GM18870 (cell line): ENCODE measurements at regions not wholly inside any gene's neighbourhood (a gene's known extent, or its start where the extent isn't known, plus 50 kb on each side); places are given as distances from the start of the nearest gene placed in this dataset.
"Not testable (repeated sequence)": the region's sequence is repeated elsewhere in the genome, so short reads cannot be mapped to it uniquely, and the experiment has no call there.

Experiments used
- ATAC-seq: cut with Tn5 transposase; IDR thresholded peaks from one replicate; pipeline ENCODE4 v1.9.1; 2021; ENCODE audit warnings: moderate library complexity; ENCODE audit not compliant: unreplicated experiment

GRCh38 chr2:7368211-7368610 is 451.0 kb downstream of the RNF144A start:
- ATAC-seq, result no peak

DNA sequence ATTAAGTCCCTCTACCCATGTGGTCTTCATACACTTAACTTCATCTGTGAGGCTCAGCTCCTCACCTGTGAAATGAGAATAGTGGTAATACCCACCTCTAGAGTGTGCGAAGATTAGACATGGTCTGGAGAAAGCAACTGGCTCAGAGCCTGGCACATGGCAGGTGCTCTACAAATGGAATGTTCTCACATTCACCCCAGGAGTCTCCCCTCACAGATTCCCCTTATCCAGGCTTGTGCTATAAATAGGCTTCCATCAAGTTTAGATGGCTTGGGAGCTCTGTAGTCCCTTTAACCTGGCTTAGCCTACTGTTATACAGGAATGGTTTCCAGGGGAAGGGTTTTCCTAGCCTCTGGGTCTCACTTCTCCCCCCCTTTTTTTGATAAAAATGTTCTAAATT is 455.9 kb downstream of the RNF144A start:
- no peak for ATAC-seq

DNA sequence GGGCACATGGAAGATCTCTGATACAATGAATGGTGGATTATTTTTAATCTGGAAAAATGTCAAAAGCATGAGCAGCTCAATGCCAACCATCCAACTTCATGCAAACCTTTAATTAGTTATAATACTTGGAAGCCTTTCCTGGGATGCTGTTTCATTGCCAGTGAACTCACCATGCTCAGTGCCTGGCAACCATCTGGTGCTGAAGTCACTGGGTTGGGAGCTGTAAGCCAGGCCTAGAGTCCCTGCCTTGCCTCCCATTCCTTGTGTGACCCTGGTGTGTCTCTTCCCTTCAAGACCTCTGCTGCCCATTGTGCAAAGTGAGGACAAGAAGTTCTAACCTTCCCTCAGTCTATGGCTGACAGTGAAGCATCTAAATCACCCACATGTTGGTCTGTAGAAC is 458.7 kb downstream of the RNF144A start:
- ATAC-seq, result no peak

DNA sequence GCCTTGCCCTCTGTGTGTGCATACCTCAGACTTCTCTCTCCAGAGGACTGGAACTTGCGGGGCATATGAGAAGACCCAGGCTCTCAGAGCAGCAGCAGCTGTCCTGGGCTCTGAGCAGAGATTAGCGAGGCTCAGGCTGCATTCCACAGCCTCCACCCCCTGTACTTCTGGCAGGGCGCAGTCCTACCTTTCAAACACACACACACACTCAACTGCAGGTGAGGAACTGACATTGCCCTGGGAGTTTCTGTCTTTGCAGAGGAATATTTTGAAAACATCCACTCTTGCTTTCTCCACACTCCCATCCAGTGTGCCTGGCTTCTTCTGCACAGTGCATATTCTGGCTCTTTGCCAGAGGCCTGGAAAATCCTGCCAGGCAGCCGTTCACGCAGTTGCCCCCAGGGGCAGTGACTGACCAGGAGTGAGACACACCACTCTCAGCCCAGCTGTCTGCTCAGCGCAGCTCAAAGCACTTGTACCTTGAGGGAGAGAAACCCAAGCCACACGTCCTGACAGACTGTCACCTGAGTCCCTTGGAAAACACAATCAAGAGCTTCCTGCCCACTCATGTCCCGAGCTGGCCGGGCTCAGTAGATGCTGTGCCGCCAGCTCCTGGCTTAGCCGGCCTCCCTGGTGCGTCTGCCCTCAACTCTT is 460.8 kb downstream of the RNF144A start:
- no peak for ATAC-seq

GRCh38 chr2:7378591-7378990 is 461.4 kb downstream of the RNF144A start:
- ATAC-seq, result no peak

DNA sequence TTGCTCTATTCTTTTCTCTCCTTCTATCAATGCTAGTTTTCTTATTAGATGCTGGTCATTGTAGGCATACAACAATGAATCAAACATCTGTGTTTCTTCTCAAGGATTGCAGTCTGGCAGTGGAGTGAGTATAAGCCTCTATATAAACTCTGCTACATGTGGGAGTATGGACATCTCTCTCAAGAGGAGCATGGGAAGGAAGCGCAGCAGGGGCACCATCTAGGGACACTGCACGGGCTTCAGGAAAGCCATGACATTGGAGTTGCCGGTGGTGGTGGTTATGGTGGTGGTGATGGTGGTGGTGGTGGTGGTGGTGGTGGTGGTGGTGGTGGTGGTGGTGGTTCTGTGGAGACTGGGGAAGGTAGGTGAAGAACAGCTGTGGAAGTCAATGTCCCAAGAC is 462.6 kb downstream of the RNF144A start:
- no peak for ATAC-seq

DNA sequence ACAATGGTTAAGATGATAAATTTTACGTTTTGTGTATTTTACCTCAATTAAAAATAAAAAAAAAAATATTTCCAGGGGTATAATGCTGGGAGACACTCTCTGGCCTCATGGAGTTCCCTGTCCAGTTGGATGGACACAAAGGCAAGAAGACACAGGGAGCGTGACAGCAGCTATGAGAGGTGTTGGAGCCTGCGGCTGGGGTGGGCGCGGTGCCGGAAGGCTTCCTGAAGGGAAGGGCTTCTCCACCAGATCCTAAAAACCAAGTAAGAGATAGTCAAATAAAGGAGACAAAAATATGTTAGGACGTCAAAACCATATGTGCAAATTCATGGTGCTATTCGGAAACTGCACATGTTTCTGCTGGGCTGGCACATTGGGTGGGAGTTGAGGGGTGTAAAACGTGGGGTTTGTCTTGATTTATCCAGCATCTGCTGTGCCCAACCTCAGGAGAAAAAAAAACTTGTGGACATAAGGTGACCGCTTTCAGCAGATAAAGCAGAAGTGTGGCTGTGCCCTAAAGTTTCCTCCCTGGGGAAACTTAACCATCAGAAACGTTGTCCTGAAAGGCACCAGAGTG is 467.6 kb downstream of the RNF144A start:
- no peak for ATAC-seq

- ATAC-seq, result not testable (repeated sequence)
Observed at GRCh38 chr2:7390311-7390710, 473.1 kb downstream of the RNF144A start.

DNA sequence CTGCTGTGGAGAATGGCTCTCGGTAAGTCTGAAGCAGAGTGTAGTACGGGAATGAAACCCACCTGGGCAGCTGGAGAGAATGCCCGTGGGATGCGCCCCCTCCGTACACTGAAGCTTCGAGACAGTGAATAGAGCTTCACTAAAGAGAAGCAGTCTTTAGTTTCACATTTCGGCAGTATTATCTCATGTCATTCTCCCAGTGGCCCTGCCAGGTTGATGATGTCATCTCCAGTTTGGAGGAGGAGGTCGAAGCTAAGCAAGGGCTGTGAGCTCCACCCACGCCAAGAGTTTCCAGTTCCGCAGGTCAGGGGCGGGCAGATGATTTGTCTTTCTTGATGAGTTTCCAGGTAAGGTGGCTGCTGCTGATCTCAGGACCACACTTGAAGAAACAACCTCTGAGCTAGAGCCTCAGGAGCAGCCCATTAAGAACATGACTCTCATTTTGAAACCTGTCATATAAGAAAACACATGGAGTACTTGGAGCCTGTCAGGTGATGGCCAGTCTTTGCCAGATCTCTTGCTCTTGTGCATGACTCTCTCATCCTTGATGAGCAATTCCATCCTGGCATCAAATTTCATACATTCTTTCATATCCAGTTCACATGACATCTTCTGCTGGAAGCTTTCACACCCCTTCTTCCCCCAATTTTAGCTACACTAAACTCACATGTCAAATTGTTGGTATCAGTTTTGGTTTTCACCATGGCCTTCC is 475.0 kb downstream of the RNF144A start:
- ATAC-seq, result no peak

DNA sequence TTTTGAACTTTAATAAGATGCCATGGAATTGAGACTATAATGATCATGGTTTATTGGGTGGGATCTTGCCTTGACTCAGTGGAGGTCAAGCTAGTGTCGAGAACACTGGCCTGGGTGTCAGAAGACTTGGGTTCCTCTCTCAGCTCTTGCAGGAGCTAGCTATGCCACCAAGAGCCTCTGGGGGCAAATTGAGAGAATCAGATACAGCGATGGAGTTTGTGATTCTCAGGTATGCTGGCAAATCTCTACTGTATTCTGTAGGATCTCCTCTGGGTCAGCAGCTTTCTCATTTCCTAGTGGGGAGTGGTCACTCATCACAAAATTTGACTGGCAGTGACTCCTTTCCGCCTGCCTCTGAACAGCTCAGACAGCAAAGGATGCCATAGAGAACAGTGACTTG is 477.0 kb downstream of the RNF144A start:
- no peak for ATAC-seq

GRCh38 chr2:7400628-7401027 is 483.4 kb downstream of the RNF144A start:
- ATAC-seq, result no peak

- ATAC-seq, result no peak
Observed at GRCh38 chr2:7403092-7403775, 486.0 kb downstream of the RNF144A start.

DNA sequence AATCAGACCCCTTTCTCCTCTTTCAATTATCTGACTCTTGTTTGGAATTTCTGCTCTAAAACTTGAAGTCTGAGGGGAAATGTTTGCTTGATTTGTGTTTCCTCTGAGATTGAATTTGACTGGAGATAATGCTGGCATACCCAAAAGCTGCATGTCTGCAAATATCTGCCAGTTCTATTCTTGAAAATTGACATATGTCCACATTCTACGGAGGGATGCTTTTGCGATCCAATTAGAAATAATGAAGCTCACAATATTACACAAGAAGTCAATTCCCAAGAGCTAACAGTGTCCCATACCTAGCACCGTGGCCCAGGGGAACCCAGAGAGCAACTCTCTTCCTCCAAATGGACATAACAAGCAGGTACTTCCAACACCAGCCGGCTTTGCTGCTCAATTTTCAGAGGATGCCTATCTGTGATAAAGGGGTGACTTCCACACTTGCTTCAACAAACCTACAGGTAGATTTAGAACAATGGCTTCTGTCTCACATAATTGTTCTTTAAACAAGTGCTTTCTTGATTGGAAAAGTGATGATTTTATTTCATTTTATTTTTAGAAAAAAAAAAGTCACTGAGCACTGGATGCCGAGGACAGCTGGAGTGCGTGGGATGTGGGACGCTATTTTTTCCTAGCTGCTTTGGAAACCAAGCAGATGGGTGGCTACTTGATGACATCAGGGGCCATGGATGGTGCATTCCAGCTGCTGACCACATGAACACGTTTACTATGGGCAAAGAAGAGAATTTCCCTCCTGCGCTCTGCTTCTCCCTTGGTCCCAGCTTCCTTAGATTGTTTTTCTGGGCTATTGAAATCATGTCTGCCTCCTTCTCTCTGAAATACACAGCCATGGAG is 488.9 kb downstream of the RNF144A start:
- no peak for ATAC-seq

- ATAC-seq, result no peak
Observed at GRCh38 chr2:7407001-7407400, 489.8 kb downstream of the RNF144A start.

- ATAC-seq, result no peak
Observed at GRCh38 chr2:7407906-7408680, 490.9 kb downstream of the RNF144A start.

GRCh38 chr2:7411691-7412090 is 494.5 kb downstream of the RNF144A start:
- no peak for ATAC-seq

- no peak for ATAC-seq
Observed at GRCh38 chr2:7417845-7418742, 500.9 kb downstream of the RNF144A start.

DNA sequence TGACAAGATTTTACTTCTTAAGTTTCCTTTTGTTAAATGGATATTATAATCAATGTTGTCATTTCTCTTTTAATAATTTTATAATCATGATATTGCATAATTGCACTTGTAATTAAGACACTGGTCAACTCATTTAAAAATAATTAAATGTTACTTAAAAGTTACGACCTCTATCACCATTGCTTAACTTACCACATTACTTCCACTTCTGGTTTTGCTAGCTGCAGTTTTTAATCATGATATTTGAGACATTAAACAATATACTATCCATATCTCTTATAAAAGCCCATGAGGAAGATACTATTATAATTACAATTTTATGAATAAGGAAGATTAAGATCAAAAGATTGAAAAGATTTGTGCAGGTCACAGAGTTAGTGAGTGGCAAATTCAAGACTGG is 502.0 kb downstream of the RNF144A start:
- no peak for ATAC-seq

- ATAC-seq, result no peak
Observed at GRCh38 chr2:7419814-7420311, 502.7 kb downstream of the RNF144A start.
